Panc1 (cell line): ENCODE measurements at regions not wholly inside any gene's neighbourhood (a gene's known extent, or its start where the extent isn't known, plus 50 kb on each side); places are given as distances from the start of the nearest gene placed in this dataset.

ENCODE experiments used
- ATAC-seq: fragments of 200-7000 bp; cut with Tn5 transposase; 2 replicates; pipeline ENCODE4 v1.9.1; 2020; ENCODE audit warnings: mild to moderate bottlenecking, moderate library complexity
- BruUV-seq: library from RNA; stranded (reverse); fragments of 400-500 nt; replicated peaks from 2 replicates; lab custom pipeline; 2021; lab: Mats Ljungman, UMichigan
- CTCF ChIA-PET: fragments of 300-600 bp; sonication (Branson Sonifier 250); formaldehyde crosslinking; loops from one replicate; lab custom pipeline; 2022; ENCODE audit warnings: antibody characterized with exemption; lab: Charles Lee
- POLR2A ChIA-PET: fragments of 300-600 bp; sonication (Branson Sonifier 250); formaldehyde crosslinking; loops from one replicate; lab custom pipeline; 2022; ENCODE audit warnings: antibody characterized with exemption; lab: Charles Lee
- DNase-seq: peaks from one replicate; pipeline ENCODE4 v3.0.0-alpha.2; 2010; ENCODE audit warnings: low read depth, low spot score
- H3K27ac ChIP-seq: 2 replicates; pipeline ENCODE4 v1.5.1; 2011; ENCODE audit warnings: mild to moderate bottlenecking, low read length, inconsistent platforms
- H3K27me3 ChIP-seq: fragments of 200-500 bp; sonication (Bioruptor generic); 2 replicates; pipeline ENCODE4 v1.6.0; 2014; ENCODE audit warnings: low read length, inconsistent platforms; ENCODE audit not compliant: control insufficient read depth, insufficient read depth
- H3K36me3 ChIP-seq: fragments of 200-500 bp; sonication (Bioruptor generic); 2 replicates; pipeline ENCODE4 v1.5.1; 2014; ENCODE audit warnings: inconsistent platforms, mild to moderate bottlenecking, low read length, moderate library complexity; ENCODE audit not compliant: control insufficient read depth, insufficient read depth
- H3K4me1 ChIP-seq: 2 replicates; pipeline ENCODE4 v1.5.1; 2011; ENCODE audit warnings: inconsistent platforms, mild to moderate bottlenecking, low read length, moderate library complexity; ENCODE audit not compliant: control insufficient read depth, insufficient read depth
- H3K4me3 ChIP-seq, 2 experiments: 2 replicates each; pipeline ENCODE4 v1.5.1; 2011 to 2012; ENCODE audit warnings: low read depth in 2 of 2, low read length in 2 of 2, mild to moderate bottlenecking in 2 of 2, inconsistent platforms in 1 of 2, moderate library complexity in 1 of 2
- H3K9me3 ChIP-seq: fragments of 200-500 bp; sonication (Bioruptor generic); 2 replicates; pipeline ENCODE4 v1.5.1; 2014; ENCODE audit warnings: low read depth, mild to moderate bottlenecking, inconsistent platforms, low read length, moderate library complexity; ENCODE audit not compliant: control insufficient read depth, insufficient read depth
- CTCF ChIP-seq: fragments of 450-650 bp; IDR thresholded peaks from 2 replicates; pipeline ENCODE4 v1.5.1; 2017; ENCODE audit warnings: mild to moderate bottlenecking
- POLR2AphosphoS5 ChIP-seq: IDR thresholded peaks from 2 replicates; pipeline ENCODE4 v1.6.1; 2012; ENCODE audit warnings: mild to moderate bottlenecking, low read depth, low read length, moderate library complexity
- REST ChIP-seq, 2 experiments: IDR thresholded peaks; 2 replicates each; pipeline ENCODE4 v1.6.1; 2011 to 2012; ENCODE audit warnings: low read depth in 2 of 2, control low read depth in 1 of 2, low read length in 1 of 2, mild to moderate bottlenecking in 1 of 2, moderate library complexity in 1 of 2; ENCODE audit not compliant: insufficient read depth in 1 of 2
- SIN3A ChIP-seq: IDR thresholded peaks from 2 replicates; pipeline ENCODE4 v1.6.1; 2012; ENCODE audit warnings: low read depth, mild to moderate bottlenecking, low read length, moderate library complexity, borderline replicate concordance; ENCODE audit not compliant: insufficient read depth
- TCF7L2 ChIP-seq: IDR thresholded peaks from 2 replicates; pipeline ENCODE4 v1.6.1; 2011; ENCODE audit warnings: mild to moderate bottlenecking, low read depth, low read length, inconsistent platforms
- in situ Hi-C: cut with HindIII; loops from 2 replicates; pipeline ENCODE4 v1.10.0; 2016; ENCODE audit warnings: low sequenced_read_pairs, low pct_unique_long_range_greater_than_20kb
- intact Hi-C: fragments of 100-400 bp; cut with micrococcal nuclease; formaldehyde crosslinking; loops from one replicate; pipeline ENCODE4 v1.10.0; 2022; ENCODE audit not compliant: unreplicated experiment

- ATAC-seq (no peak), DNase-seq (no peak)
- BruUV-seq: no TSS peak
- CTCF ChIA-PET: no interaction called here
- no peaks in the 10 kb centered on the region for H3K36me3 ChIP-seq
- TF ChIP-seq CTCF: no peak
- no peak for TF ChIP-seq REST (IDR thresholded peaks at IDR 0.05; ENCODE audit: insufficient read depth in 1 of 2, low read depth in 2 of 2, low read length in 1 of 2)
- TF ChIP-seq SIN3A: no peak
- TF ChIP-seq POLR2AphosphoS5: no peak
- no peak for TF ChIP-seq TCF7L2
- in situ Hi-C loops (no loop called here), intact Hi-C loops (no loop called here)
- no peak overlapping the region for H3K4me3 ChIP-seq
- no peaks in the 10 kb centered on the region for H3K9me3 ChIP-seq
- peaks cover 9% of the 10 kb centered on the region for H3K27me3 ChIP-seq
- H3K4me1 ChIP-seq: no peaks in the 10 kb centered on the region; the same call in 1 of the 2 replicates
- POLR2A ChIA-PET: no interaction called here
- no peak overlapping the region for H3K27ac ChIP-seq
Observed at GRCh38 chr6:170166511-170167122, 124.3 kb downstream of the DLL1 start.

- Histone ChIP-seq H3K27ac (no peak overlapping the region), H3K4me3 (no peak overlapping the region), H3K4me1 (no peaks in the 10 kb centered on the region; the same call in 1 of the 2 replicates), H3K9me3 (no peaks in the 10 kb centered on the region), H3K36me3 (no peaks in the 10 kb centered on the region), H3K27me3 (peaks cover 9% of the 10 kb centered on the region)
- POLR2A ChIA-PET: no interaction called here
- CTCF ChIA-PET: no interaction called here
- intact Hi-C loops: no loop called here
- in situ Hi-C loops: no loop called here
- TF ChIP-seq REST (IDR thresholded peaks at IDR 0.05; ENCODE audit: insufficient read depth in 1 of 2, low read depth in 2 of 2, low read length in 1 of 2) (no peak), CTCF (no peak), POLR2AphosphoS5 (no peak), TCF7L2 (no peak), SIN3A (no peak)
- DNase-seq (no peak), ATAC-seq (no peak)
- BruUV-seq: no TSS peak
Observed at GRCh38 chr6:170165471-170166117, 125.3 kb downstream of the DLL1 start.
